Left ventricle myocardium inferior (tissue), 1 donor: ENCODE measurements at regions not wholly inside any gene's neighbourhood (a gene's known extent, or its start where the extent isn't known, plus 50 kb on each side); places are given as distances from the start of the nearest gene placed in this dataset.

Source experiments
- DNase-seq: peaks from one replicate; pipeline ENCODE4 v3.0.0-alpha.2; 2020
- H3K27ac ChIP-seq: fragments of 200-600 bp; replicated peaks from 2 replicates; pipeline ENCODE4 v1.8.0; 2021
- H3K27me3 ChIP-seq: fragments of 200-600 bp; 2 replicates; pipeline ENCODE4 v1.8.0; 2021; ENCODE audit warnings: low read depth
- H3K36me3 ChIP-seq: fragments of 200-600 bp; 2 replicates; pipeline ENCODE4 v1.8.0; 2021
- H3K4me1 ChIP-seq: fragments of 200-600 bp; 2 replicates; pipeline ENCODE4 v1.8.0; 2021
- H3K4me3 ChIP-seq: fragments of 200-600 bp; 2 replicates; pipeline ENCODE4 v1.8.0; 2021; ENCODE audit warnings: mild to moderate bottlenecking, moderate library complexity
- H3K9me3 ChIP-seq: fragments of 200-600 bp; replicated peaks from 2 replicates; pipeline ENCODE4 v1.8.0; 2021
- intact Hi-C: fragments of 100-400 bp; cut with micrococcal nuclease; formaldehyde crosslinking; loops from one replicate; pipeline ENCODE4 v1.11.0; 2022
- TF ChIP-seq, protein P1 (sequence below): fragments of 200-600 bp; IDR thresholded peaks from 2 replicates; pipeline ENCODE4 v1.8.0; 2021; ENCODE audit warnings: antibody characterized with exemption, mild to moderate bottlenecking, borderline replicate concordance
- donor health status: DM: no; HTN: yes; CAD: no; lungs with severe emphysema.

DNA sequence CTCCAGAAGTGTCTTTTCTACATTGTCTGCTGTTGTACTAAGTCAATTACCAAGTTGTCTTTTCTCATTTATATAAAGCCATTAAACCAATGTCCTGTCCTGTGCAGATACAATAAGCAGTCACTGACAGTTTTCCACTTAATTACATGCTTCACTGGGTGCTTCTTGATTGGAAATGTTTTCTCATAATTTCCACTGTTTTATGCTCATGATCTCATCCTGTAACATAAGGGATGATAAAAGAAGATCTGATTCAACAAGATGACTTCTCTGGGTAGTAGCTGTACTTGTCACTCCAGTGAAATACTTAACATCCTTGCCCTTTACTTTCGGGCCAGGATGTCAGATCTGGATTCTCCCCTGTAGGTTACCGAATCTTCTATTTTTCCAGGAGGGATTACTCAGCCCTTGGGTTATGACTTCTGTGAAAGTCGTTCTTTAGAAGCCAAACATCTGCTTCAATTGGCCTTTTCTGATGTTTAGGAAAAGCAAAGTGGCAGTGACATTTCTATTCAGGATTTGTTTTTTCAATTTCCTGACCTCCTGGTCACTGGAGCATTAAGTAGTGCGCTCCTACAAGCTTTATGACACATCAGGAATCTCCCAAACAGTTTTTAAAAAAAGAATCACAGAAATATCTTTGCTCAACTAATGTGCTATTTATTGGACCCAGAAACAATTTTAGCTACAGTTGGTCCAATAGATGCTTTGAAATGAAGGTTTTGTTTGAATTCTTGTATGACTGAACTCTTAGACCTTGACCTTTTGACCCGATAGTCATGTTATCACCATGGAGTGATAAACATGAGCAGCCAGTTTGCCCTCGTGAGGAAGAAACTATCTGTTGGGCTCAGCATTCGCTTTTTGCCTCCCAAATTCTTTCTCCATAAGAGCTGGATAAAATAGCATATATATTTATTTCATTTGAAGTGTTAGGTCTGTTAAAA lies 234.5 kb upstream of the SSTR1 start:
- no peaks in the 10 kb centered on the region for H3K4me1 ChIP-seq
- no peak for DNase-seq
- H3K27me3 ChIP-seq: no peaks in the 10 kb centered on the region
- no peaks in the 10 kb centered on the region for H3K36me3 ChIP-seq
- no peaks in the 10 kb centered on the region for H3K9me3 ChIP-seq
- no peak overlapping the region for H3K27ac ChIP-seq
- TF ChIP-seq, protein P1, sequence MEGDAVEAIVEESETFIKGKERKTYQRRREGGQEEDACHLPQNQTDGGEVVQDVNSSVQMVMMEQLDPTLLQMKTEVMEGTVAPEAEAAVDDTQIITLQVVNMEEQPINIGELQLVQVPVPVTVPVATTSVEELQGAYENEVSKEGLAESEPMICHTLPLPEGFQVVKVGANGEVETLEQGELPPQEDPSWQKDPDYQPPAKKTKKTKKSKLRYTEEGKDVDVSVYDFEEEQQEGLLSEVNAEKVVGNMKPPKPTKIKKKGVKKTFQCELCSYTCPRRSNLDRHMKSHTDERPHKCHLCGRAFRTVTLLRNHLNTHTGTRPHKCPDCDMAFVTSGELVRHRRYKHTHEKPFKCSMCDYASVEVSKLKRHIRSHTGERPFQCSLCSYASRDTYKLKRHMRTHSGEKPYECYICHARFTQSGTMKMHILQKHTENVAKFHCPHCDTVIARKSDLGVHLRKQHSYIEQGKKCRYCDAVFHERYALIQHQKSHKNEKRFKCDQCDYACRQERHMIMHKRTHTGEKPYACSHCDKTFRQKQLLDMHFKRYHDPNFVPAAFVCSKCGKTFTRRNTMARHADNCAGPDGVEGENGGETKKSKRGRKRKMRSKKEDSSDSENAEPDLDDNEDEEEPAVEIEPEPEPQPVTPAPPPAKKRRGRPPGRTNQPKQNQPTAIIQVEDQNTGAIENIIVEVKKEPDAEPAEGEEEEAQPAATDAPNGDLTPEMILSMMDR: no peak
- H3K4me3 ChIP-seq: no peak overlapping the region
- intact Hi-C loops: no loop called here

DNA sequence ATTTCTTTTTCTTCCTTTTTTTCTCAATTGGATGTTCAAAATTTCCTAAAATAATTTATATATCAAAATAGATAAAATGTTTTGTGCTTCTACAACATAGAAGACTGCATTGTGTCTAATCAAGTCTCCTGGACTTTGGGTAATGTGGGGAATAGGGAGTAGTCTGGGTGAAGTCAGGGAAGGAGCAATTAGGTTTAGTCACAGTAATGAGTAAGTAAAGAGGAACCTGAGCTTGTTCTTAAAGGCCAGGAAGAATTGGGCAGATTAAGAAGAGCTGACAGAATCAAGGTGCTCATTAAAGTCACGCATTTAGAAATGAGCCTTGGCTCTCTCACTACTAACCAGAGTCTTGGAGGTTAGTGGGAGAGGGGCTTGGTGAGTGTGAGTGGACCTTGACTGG lies 233.3 kb upstream of the SSTR1 start:
- DNase-seq: no peak
- intact Hi-C loops: no loop called here
- Histone ChIP-seq H3K36me3 (no peaks in the 10 kb centered on the region), H3K27ac (no peak overlapping the region), H3K9me3 (peaks cover under 1% of the 10 kb centered on the region), H3K4me3 (no peak overlapping the region), H3K4me1 (no peaks in the 10 kb centered on the region), H3K27me3 (no peaks in the 10 kb centered on the region)
- TF ChIP-seq, protein P1: no peak

DNA sequence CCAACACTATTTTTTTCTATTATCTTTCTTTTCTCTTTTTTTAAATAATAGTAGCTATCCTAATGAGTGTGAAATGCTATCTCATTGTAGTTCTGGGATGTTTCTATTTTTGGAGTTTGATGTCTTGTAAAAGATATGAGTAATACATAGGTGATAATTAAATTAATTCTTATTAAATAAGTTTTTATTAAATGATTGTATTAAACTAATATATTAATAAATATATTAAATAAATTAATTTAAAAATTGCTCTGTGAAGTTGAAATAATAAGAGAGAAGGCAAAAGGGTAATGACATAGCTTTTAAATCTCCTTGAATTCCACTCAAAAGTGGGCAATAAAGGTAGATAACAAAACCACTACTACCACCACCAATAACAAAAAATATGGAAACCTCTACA lies 230.2 kb upstream of the SSTR1 start:
- H3K27me3 ChIP-seq: no peaks in the 10 kb centered on the region
- H3K27ac ChIP-seq: no peak overlapping the region
- no peak overlapping the region for H3K4me3 ChIP-seq
- intact Hi-C loops: no loop called here
- H3K4me1 ChIP-seq: no peaks in the 10 kb centered on the region
- peaks cover 31% of the 10 kb centered on the region for H3K9me3 ChIP-seq
- no peaks in the 10 kb centered on the region for H3K36me3 ChIP-seq
- TF ChIP-seq, protein P1: no peak
- no peak for DNase-seq

DNA sequence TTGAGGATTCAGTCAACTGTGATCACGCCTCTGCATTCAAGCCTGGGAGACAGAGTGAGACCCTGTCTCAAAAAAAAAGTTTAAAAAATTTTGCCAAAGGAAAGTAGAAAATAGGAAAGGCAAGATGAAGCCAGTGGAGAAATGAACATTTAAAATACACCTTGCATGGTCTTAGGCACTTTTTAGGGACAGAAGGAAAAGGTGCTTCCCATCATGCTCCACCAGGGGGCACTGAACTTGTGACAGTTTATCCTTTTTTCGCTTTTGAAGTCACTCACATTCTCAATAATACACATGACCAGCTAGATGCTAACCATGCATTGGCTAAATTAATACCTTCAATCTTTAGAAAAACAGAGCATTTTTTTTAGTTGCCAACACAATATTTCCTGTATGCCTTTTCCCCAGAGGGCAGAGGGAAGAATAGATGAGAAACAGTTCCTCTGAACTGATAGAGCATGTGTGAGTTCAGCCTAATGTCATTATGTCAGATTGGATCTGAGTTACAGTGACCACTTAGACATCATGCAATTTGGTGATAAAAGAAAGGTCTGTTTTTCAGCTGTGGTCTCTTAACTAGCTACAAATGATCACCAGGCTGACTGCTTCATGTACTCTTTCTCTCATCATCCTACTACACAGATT lies 221.8 kb upstream of the SSTR1 start:
- Histone ChIP-seq H3K27me3 (no peaks in the 10 kb centered on the region), H3K9me3 (peaks cover 17% of the 10 kb centered on the region), H3K36me3 (no peaks in the 10 kb centered on the region), H3K27ac (no peak overlapping the region), H3K4me1 (no peaks in the 10 kb centered on the region), H3K4me3 (no peak overlapping the region)
- TF ChIP-seq, protein P1: peak; percentile 70
- no peak for DNase-seq
- intact Hi-C loops: no loop called here

DNA sequence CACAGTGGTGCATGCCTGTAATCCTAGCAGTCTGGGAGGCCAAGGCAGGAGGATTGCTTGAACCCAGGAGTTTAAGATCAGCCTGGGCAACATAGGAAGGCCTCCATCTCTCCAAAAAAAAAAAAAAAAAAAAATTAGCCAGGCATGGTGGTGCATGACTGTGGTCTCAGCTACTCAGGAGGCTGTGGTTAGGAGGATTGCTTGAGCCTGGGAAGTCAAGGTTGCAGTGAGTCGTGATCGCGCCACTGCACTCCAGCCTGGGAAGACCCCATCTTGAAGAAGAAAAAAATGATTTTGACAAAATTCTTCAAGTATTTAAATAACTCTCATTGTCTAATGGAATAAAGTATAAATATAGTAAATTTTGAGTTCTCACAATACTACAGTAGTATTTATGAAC lies 219.2 kb upstream of the SSTR1 start:
- Histone ChIP-seq H3K4me3 (no peak overlapping the region), H3K9me3 (no peaks in the 10 kb centered on the region), H3K27ac (no peak overlapping the region), H3K27me3 (no peaks in the 10 kb centered on the region), H3K4me1 (no peaks in the 10 kb centered on the region), H3K36me3 (no peaks in the 10 kb centered on the region)
- DNase-seq: no peak
- intact Hi-C loops: no loop called here
- TF ChIP-seq, protein P1: no peak
